ENCODE measurements at regions not wholly inside any gene's neighbourhood (a gene's known extent, or its start where the extent isn't known, plus 50 kb on each side); places are given as distances from the start of the nearest gene placed in this dataset.

GRCh38 chr7:41565655-41566054 is 137.2 kb downstream of the INHBA start:
- TF ChIP-seq POLR2A (IDR thresholded peaks at IDR 0.05; ENCODE audit: low read length) (no peak), SMC3 (IDR thresholded peaks at IDR 0.05) (no peak), RAD21 (conservative IDR thresholded peaks at IDR 0.05 in 1 of 2, IDR thresholded peaks at IDR 0.05 in 1 of 2) (no peak), JUN (IDR thresholded peaks at IDR 0.05) (no peak)

All from A549 (cell line).